ENCODE measurements at regions not wholly inside any gene's neighbourhood (a gene's known extent, or its start where the extent isn't known, plus 50 kb on each side); places are given as distances from the start of the nearest gene placed in this dataset.

- intact Hi-C loops (cut with DNase I; ENCODE audit: low total_unique reads): no loop called here
- H3K9me3 ChIP-seq: no peaks in the 10 kb centered on the region
- no peaks in the 10 kb centered on the region for H3K27me3 ChIP-seq
- DNase-seq (ENCODE audit: low spot score in 2 of 2): no peak
- no peak overlapping the region for H3K4me3 ChIP-seq
- no peak for TF ChIP-seq CTCF (IDR thresholded peaks at IDR 0.05)
- TF ChIP-seq POLR2A (IDR thresholded peaks at IDR 0.05): no peak
- no peak for TF ChIP-seq POLR2AphosphoS5 (IDR thresholded peaks at IDR 0.05)
- H3K27ac ChIP-seq: no peak overlapping the region
- no peaks in the 10 kb centered on the region for H3K36me3 ChIP-seq
- H3K4me1 ChIP-seq: no peaks in the 10 kb centered on the region
Measured at GRCh38 chr12:24416423-24417109, 467.1 kb upstream of the SOX5 start.

- Histone ChIP-seq H3K27me3 (no peaks in the 10 kb centered on the region), H3K9me3 (no peaks in the 10 kb centered on the region), H3K36me3 (no peaks in the 10 kb centered on the region), H3K4me1 (no peaks in the 10 kb centered on the region), H3K27ac (no peak overlapping the region), H3K4me3 (no peak overlapping the region)
- no peak for TF ChIP-seq POLR2AphosphoS5 (IDR thresholded peaks at IDR 0.05)
- TF ChIP-seq POLR2A (IDR thresholded peaks at IDR 0.05): no peak
- no peak for TF ChIP-seq CTCF (IDR thresholded peaks at IDR 0.05)
- DNase-seq (ENCODE audit: low spot score in 2 of 2): no peak
- intact Hi-C loops (cut with DNase I; ENCODE audit: low total_unique reads): no loop called here
Measured at GRCh38 chr12:24415934-24416333, 466.5 kb upstream of the SOX5 start.

- no peaks in the 10 kb centered on the region for H3K4me1 ChIP-seq
- H3K9me3 ChIP-seq: no peaks in the 10 kb centered on the region
- TF ChIP-seq POLR2AphosphoS5 (IDR thresholded peaks at IDR 0.05) (no peak), POLR2A (IDR thresholded peaks at IDR 0.05) (no peak), CTCF (IDR thresholded peaks at IDR 0.05) (no peak)
- DNase-seq (ENCODE audit: low spot score in 2 of 2): no peak
- no peaks in the 10 kb centered on the region for H3K27me3 ChIP-seq
- no peak overlapping the region for H3K27ac ChIP-seq
- intact Hi-C loops (cut with DNase I; ENCODE audit: low total_unique reads): no loop called here
- H3K4me3 ChIP-seq: no peak overlapping the region
- H3K36me3 ChIP-seq: no peaks in the 10 kb centered on the region
Measured at GRCh38 chr12:24414480-24414879, 465.0 kb upstream of the SOX5 start.

GRCh38 chr12:24411948-24412347 is 462.5 kb upstream of the SOX5 start:
- DNase-seq (ENCODE audit: low spot score in 2 of 2): no peak
- TF ChIP-seq CTCF (IDR thresholded peaks at IDR 0.05) (no peak), POLR2AphosphoS5 (IDR thresholded peaks at IDR 0.05) (no peak), POLR2A (IDR thresholded peaks at IDR 0.05) (no peak)
- no peak overlapping the region for H3K4me3 ChIP-seq
- H3K36me3 ChIP-seq: no peaks in the 10 kb centered on the region
- H3K4me1 ChIP-seq: no peaks in the 10 kb centered on the region
- intact Hi-C loops (cut with DNase I; ENCODE audit: low total_unique reads): no loop called here
- no peaks in the 10 kb centered on the region for H3K27me3 ChIP-seq
- no peak overlapping the region for H3K27ac ChIP-seq
- H3K9me3 ChIP-seq: no peaks in the 10 kb centered on the region

- H3K36me3 ChIP-seq: no peaks in the 10 kb centered on the region
- H3K4me1 ChIP-seq: no peaks in the 10 kb centered on the region
- no peak for DNase-seq (ENCODE audit: low spot score in 2 of 2)
- no peaks in the 10 kb centered on the region for H3K9me3 ChIP-seq
- TF ChIP-seq POLR2A (IDR thresholded peaks at IDR 0.05) (no peak), POLR2AphosphoS5 (IDR thresholded peaks at IDR 0.05) (no peak), CTCF (IDR thresholded peaks at IDR 0.05) (no peak)
- intact Hi-C loops (cut with DNase I; ENCODE audit: low total_unique reads): loop anchor here (5.0 kb wide), 1 partner anchor 792 kb away; no protein-coding TSS in a partner anchor
- no peak overlapping the region for H3K27ac ChIP-seq
- H3K4me3 ChIP-seq: no peak overlapping the region
- H3K27me3 ChIP-seq: no peaks in the 10 kb centered on the region
Measured at GRCh38 chr12:24409868-24410267, 460.4 kb upstream of the SOX5 start.

Measured in breast epithelium (tissue), 4 donors.